ENCODE measurements at regions not wholly inside any gene's neighbourhood (a gene's known extent, or its start where the extent isn't known, plus 50 kb on each side); places are given as distances from the start of the nearest gene placed in this dataset.

DNA sequence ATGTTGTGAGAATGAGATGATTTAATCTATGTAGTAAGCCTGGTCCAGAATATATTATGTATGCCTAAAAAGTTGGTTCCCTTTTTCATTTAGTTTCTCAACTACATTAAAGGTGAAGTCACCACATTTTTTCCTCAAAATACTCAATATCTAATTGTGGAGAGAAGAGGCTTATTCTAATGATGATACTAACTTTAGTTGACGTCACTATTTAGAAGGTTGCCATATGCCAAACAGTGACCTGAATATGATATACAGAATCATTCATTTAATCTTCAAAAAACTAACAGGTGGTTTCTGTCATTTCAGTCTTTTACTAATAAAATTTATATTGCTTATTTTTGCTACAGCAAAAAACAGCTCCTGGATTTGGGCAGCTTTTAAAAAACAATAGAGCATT lies 480.7 kb upstream of the NWD2 start:
- TF ChIP-seq, protein P1, sequence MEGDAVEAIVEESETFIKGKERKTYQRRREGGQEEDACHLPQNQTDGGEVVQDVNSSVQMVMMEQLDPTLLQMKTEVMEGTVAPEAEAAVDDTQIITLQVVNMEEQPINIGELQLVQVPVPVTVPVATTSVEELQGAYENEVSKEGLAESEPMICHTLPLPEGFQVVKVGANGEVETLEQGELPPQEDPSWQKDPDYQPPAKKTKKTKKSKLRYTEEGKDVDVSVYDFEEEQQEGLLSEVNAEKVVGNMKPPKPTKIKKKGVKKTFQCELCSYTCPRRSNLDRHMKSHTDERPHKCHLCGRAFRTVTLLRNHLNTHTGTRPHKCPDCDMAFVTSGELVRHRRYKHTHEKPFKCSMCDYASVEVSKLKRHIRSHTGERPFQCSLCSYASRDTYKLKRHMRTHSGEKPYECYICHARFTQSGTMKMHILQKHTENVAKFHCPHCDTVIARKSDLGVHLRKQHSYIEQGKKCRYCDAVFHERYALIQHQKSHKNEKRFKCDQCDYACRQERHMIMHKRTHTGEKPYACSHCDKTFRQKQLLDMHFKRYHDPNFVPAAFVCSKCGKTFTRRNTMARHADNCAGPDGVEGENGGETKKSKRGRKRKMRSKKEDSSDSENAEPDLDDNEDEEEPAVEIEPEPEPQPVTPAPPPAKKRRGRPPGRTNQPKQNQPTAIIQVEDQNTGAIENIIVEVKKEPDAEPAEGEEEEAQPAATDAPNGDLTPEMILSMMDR (IDR thresholded peaks at IDR 0.05) = no peak
- no peak for TF ChIP-seq POLR2A (IDR thresholded peaks at IDR 0.05)
